Prostate gland (tissue), 2 donors: ENCODE measurements at regions not wholly inside any gene's neighbourhood (a gene's known extent, or its start where the extent isn't known, plus 50 kb on each side); places are given as distances from the start of the nearest gene placed in this dataset.

Experiments
- POLR2A ChIP-seq: fragments of 450-650 bp; IDR thresholded peaks from one replicate; pipeline ENCODE4 v1.6.1; 2016; ENCODE audit warnings: antibody characterized with exemption, mild to moderate bottlenecking
- TF ChIP-seq, protein P1 (sequence below), 4 experiments: fragments of 200-600 bp in 2 of 4; fragments of 450-650 bp in 2 of 4; sonication (generic) in 2 of 4; IDR thresholded peaks; 1 replicate in 3 of 4; 2 replicates in 1 of 4; pipeline ENCODE4 v1.5.1; 2016 to 2019; ENCODE audit warnings: antibody characterized with exemption in 4 of 4, mild to moderate bottlenecking in 2 of 4, moderate library complexity in 2 of 4

DNA sequence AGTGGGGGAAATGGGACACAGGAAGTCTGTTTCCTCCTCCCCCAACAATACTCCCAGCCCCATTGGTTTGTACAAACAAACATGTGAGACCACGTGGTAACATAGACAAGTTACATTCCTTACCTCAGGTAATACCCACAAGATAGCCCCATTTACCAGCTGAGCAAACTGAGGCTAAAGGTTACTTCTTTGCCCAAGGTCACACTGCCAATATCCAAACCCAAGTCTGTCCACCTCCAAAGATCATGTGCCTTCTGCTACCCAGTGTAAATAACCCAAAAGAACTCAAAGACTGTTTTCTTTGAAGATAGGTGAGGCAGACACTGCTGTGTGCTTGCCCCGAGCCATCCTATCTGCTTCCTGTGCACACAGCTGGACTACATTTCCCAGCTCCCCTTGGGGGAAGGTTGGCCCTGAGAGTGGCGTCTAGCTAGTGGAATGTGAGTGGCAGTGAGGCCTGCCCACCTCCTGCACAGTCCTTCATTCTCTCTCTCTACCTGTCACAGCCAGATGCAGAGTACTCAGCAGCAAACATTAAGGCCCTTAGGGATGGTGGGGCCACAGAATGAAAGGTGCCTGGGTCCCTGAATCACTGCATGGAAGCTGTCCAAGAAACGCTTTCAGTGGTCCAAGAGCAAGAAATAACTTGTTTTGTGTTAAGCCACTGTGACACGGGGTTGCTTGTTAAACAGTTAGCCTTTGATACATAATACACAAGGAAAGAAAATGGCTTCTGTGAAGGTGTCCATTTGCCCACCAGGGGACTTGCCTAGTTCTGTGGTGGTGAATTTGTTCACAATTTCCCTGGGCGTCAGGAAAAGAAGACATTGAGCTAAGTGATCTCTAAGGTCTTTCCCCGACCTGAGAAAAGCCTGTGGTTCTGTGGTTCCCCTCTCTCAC lies 257.7 kb upstream of the NFE2L3 start:
- no peak for TF ChIP-seq POLR2A
- TF ChIP-seq, protein P1, sequence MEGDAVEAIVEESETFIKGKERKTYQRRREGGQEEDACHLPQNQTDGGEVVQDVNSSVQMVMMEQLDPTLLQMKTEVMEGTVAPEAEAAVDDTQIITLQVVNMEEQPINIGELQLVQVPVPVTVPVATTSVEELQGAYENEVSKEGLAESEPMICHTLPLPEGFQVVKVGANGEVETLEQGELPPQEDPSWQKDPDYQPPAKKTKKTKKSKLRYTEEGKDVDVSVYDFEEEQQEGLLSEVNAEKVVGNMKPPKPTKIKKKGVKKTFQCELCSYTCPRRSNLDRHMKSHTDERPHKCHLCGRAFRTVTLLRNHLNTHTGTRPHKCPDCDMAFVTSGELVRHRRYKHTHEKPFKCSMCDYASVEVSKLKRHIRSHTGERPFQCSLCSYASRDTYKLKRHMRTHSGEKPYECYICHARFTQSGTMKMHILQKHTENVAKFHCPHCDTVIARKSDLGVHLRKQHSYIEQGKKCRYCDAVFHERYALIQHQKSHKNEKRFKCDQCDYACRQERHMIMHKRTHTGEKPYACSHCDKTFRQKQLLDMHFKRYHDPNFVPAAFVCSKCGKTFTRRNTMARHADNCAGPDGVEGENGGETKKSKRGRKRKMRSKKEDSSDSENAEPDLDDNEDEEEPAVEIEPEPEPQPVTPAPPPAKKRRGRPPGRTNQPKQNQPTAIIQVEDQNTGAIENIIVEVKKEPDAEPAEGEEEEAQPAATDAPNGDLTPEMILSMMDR (IDR thresholded peaks at IDR 0.05) = no peak
